GM10248 (cell line): ENCODE measurements at regions not wholly inside any gene's neighbourhood (a gene's known extent, or its start where the extent isn't known, plus 50 kb on each side); places are given as distances from the start of the nearest gene placed in this dataset.
"Not testable (repeated sequence)": the region's sequence is repeated elsewhere in the genome, so short reads cannot be mapped to it uniquely, and the experiment has no call there.

Experiments used
- CTCF ChIA-PET: fragments of 300-600 bp; sonication (Branson Sonifier 250); formaldehyde crosslinking; extraction: SDS; loops from one replicate; lab custom pipeline; 2021; ENCODE audit warnings: antibody characterized with exemption; lab: Yijun Ruan, JAX
- POLR2A ChIA-PET: fragments of 350-650 bp; sonication (Branson Sonifier 250); formaldehyde crosslinking; extraction: SDS; loops from one replicate; lab custom pipeline; 2020; ENCODE audit warnings: antibody characterized with exemption; lab: Yijun Ruan, JAX
- DNase-seq: peaks from one replicate; pipeline ENCODE4 v3.0.0; 2012; ENCODE audit errors: extremely low spot score
- TF ChIP-seq, protein P1 (sequence below): IDR thresholded peaks from 2 replicates; pipeline ENCODE4 v1.5.1; 2012; ENCODE audit warnings: mild to moderate bottlenecking, low read depth; ENCODE audit errors: extremely low read depth, missing control alignments, control extremely low read depth

GRCh38 chr6:137681445-137682009 lies 185.5 kb upstream of the TNFAIP3 start:
- DNase-seq, result no peak
- ChIA-PET POLR2A (interaction anchor here (0.7 kb wide), 1 partner anchor 49 kb away, joined by 3 read pairs; no protein-coding TSS in a partner anchor), CTCF (interaction anchor here (1.0 to 1.8 kb wide), 6 partner anchors 8 to 188 kb away, joined by 3 to 6 read pairs (median 4); partner anchors contain the start of gene TNFAIP3)
- TF ChIP-seq, protein P1, sequence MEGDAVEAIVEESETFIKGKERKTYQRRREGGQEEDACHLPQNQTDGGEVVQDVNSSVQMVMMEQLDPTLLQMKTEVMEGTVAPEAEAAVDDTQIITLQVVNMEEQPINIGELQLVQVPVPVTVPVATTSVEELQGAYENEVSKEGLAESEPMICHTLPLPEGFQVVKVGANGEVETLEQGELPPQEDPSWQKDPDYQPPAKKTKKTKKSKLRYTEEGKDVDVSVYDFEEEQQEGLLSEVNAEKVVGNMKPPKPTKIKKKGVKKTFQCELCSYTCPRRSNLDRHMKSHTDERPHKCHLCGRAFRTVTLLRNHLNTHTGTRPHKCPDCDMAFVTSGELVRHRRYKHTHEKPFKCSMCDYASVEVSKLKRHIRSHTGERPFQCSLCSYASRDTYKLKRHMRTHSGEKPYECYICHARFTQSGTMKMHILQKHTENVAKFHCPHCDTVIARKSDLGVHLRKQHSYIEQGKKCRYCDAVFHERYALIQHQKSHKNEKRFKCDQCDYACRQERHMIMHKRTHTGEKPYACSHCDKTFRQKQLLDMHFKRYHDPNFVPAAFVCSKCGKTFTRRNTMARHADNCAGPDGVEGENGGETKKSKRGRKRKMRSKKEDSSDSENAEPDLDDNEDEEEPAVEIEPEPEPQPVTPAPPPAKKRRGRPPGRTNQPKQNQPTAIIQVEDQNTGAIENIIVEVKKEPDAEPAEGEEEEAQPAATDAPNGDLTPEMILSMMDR, result no peak

DNA sequence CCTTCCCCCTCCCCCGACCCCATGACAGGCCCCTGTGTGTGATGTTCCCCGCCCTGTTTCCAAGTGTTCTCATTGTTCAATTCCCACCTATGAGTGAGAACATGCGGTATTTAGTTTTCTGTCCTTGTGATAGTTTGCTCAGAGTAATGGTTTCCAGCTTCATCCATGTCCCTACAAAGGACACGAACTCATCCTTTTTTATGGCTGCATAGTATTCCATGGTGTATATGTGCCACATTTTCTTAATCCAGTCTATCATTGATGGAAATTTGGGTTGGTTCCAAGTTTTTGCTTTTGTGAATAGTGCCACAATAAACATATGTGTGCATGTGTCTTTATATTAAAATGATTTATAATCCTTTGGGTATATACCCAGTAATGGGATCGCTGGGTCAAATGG lies 184.4 kb upstream of the TNFAIP3 start:
- DNase-seq, POLR2A ChIA-PET: not testable (repeated sequence)
- CTCF ChIA-PET, result interaction anchor here (1.5 to 1.8 kb wide), 2 partner anchors 14 to 23 kb away, joined by 5 to 6 read pairs; no protein-coding TSS in a partner anchor

DNA sequence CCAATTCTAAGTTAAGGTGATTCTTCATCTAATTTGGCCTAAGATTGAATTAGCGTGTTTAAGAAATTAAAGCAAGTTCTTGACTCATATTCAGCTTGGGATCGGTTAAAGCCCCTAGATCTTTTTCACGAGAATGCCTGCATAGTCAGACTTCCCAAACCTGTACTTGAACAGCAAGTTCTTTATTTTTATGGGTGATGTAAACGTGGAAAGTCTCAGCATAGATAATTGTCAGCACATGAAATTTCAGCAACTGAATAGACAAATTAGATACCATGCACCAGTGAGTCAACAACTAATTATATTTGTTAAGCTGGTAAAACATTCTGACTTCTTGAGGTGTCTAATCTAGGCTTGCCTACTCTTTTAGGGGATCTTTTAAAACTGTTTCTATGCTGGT lies 183.1 kb upstream of the TNFAIP3 start:
- DNase-seq, result no peak
- TF ChIP-seq, protein P1, result no peak
- CTCF ChIA-PET, result interaction anchor here (1.4 kb wide), 1 partner anchor 15 kb away, joined by 3 read pairs; no protein-coding TSS in a partner anchor
- POLR2A ChIA-PET, result no interaction called here

- CTCF ChIA-PET, result interaction anchor here (1.0 to 3.3 kb wide), 9 partner anchors 10 to 422 kb away, joined by 3 to 37 read pairs (median 4); no protein-coding TSS in a partner anchor
- TF ChIP-seq, protein P1, result no peak
- DNase-seq, result no peak
- POLR2A ChIA-PET, result no interaction called here
Measured at GRCh38 chr6:137685798-137686375, 181.2 kb upstream of the TNFAIP3 start.

- ChIA-PET POLR2A (no interaction called here), CTCF (interaction anchor here (0.8 to 3.3 kb wide), 8 partner anchors 10 to 373 kb away, joined by 3 to 37 read pairs (median 4); partner anchors contain the start of gene TNFAIP3)
- TF ChIP-seq, protein P1, result no peak
- no peak for DNase-seq
Measured at GRCh38 chr6:137687818-137688217, 179.2 kb upstream of the TNFAIP3 start.

DNA sequence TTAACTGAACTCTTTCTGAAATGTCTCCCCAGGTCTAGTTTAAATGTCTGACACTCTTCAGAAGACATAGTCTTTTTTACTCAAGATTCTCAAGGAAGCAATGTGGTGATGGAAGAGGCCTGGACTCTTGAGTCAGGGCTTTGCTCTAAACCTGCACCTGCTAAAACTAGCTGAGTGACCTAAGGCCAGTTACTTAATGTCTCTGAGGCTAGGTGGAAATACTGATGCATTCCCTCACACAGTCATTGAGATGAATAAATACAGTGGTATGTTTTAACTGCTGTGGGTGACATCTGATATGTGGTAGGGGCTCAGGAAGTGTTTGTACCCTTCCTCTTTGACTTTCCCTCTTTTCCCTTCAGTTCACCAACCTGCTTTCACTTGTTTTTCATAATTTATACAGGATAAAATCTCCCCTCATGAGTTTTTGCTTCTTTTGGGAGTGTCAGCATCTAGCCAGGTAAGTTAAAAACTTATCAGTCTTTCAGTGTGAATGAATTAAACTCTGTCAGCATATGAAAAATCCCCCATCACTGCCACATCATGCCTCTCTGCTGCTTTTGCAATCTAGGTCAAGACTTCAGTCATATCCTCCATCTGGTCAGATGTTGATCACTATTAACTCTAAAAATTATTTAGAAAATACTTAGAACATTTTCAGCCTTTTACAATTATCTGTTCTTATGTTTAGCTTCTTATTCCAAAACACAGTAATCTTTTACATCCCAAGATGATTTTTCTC lies 178.7 kb upstream of the TNFAIP3 start:
- CTCF ChIA-PET, result interaction anchor here (0.8 to 3.3 kb wide), 7 partner anchors 10 to 374 kb away, joined by 3 to 37 read pairs (median 4); no protein-coding TSS in a partner anchor
- TF ChIP-seq, protein P1, result no peak
- POLR2A ChIA-PET, result no interaction called here
- DNase-seq, result no peak
